Naive thymus-derived CD4-positive, alpha-beta T cell (primary cell): ENCODE measurements at regions not wholly inside any gene's neighbourhood (a gene's known extent, or its start where the extent isn't known, plus 50 kb on each side); places are given as distances from the start of the nearest gene placed in this dataset.
"Not testable (repeated sequence)": the region's sequence is repeated elsewhere in the genome, so short reads cannot be mapped to it uniquely, and the experiment has no call there.

Experiments used
- ATAC-seq: fragments of 150-1000 bp; cut with Tn5 transposase; 2 replicates; pipeline ENCODE4 v1.10.0; 2021; ENCODE audit warnings: mild to moderate bottlenecking, moderate library complexity
- CTCF ChIA-PET: fragments of 350-600 bp; sonication (Branson Sonifier 250); formaldehyde crosslinking; loops from one replicate; lab custom pipeline; 2021; ENCODE audit warnings: antibody characterized with exemption; lab: Charles Lee
- POLR2A ChIA-PET: fragments of 350-600 bp; sonication (Branson Sonifier 250); formaldehyde crosslinking; loops from one replicate; lab custom pipeline; 2021; ENCODE audit warnings: antibody characterized with exemption, inconsistent platforms; lab: Charles Lee
- DNase-seq, 9 donors: peaks; one replicate each; pipeline versions ENCODE4 v3.0.0 to v3.0.0-alpha.2; 2020 to 2022; ENCODE audit warnings: mixed read lengths in 1 of 9
- H3K27ac ChIP-seq: one replicate; pipeline ENCODE4 v1.7.0; 2013; ENCODE audit warnings: mild to moderate bottlenecking, low read depth, low read length, moderate library complexity
- H3K27me3 ChIP-seq, 2 donors: one replicate each; pipeline ENCODE4 v1.7.0; 2013; ENCODE audit warnings: low read length in 2 of 2, mild to moderate bottlenecking in 2 of 2, moderate library complexity in 2 of 2; ENCODE audit not compliant: control insufficient read depth in 2 of 2, insufficient read depth in 2 of 2
- H3K36me3 ChIP-seq, 3 experiments: 1 replicate in 2 of 3; 2 replicates in 1 of 3; pipeline ENCODE4 v1.7.0; 2013; ENCODE audit warnings: low read length in 3 of 3, mild to moderate bottlenecking in 3 of 3, moderate library complexity in 1 of 3; ENCODE audit not compliant: insufficient read depth in 3 of 3, control insufficient read depth in 2 of 3
- H3K4me1 ChIP-seq, 2 donors: one replicate each; pipeline ENCODE4 v1.7.0; 2013; ENCODE audit warnings: low read length in 2 of 2, mild to moderate bottlenecking in 2 of 2, moderate library complexity in 1 of 2; ENCODE audit not compliant: control insufficient read depth in 2 of 2, insufficient read depth in 2 of 2
- H3K4me3 ChIP-seq: 2 replicates; pipeline ENCODE4 v1.7.0; 2013; ENCODE audit warnings: mild to moderate bottlenecking, low read length
- H3K9me3 ChIP-seq, 3 experiments: 1 replicate in 2 of 3; 2 replicates in 1 of 3; pipeline ENCODE4 v1.7.0; 2013; ENCODE audit warnings: low read length in 3 of 3; ENCODE audit not compliant: control insufficient read depth in 2 of 3
- H3K27ac Mint-ChIP-seq, 9 donors: one replicate each; pipeline ENCODE4 v1.8.0; 2020 to 2022; ENCODE audit warnings: mixed read lengths in 9 of 9, mild to moderate bottlenecking in 8 of 9, moderate library complexity in 5 of 9, inconsistent platforms in 2 of 9
- H3K27me3 Mint-ChIP-seq, 5 donors: one replicate each; pipeline ENCODE4 v1.8.0; 2021 to 2022; ENCODE audit warnings: mixed read lengths in 5 of 5, mild to moderate bottlenecking in 1 of 5
- H3K36me3 Mint-ChIP-seq, 5 donors: one replicate each; pipeline ENCODE4 v1.8.0; 2020 to 2022; ENCODE audit warnings: mixed read lengths in 5 of 5, mild to moderate bottlenecking in 3 of 5, inconsistent platforms in 1 of 5
- H3K4me1 Mint-ChIP-seq, 7 donors: one replicate each; pipeline ENCODE4 v1.8.0; 2020 to 2022; ENCODE audit warnings: mixed read lengths in 7 of 7, mild to moderate bottlenecking in 3 of 7, inconsistent platforms in 1 of 7
- H3K4me3 Mint-ChIP-seq, 10 donors: one replicate each; pipeline ENCODE4 v1.8.0; 2020 to 2022; ENCODE audit warnings: mild to moderate bottlenecking in 10 of 10, mixed read lengths in 10 of 10, moderate library complexity in 6 of 10, inconsistent platforms in 2 of 10
- H3K9me3 Mint-ChIP-seq, 11 donors: one replicate each; pipeline ENCODE4 v1.8.0; 2020 to 2022; ENCODE audit warnings: mixed read lengths in 11 of 11, mild to moderate bottlenecking in 4 of 11, inconsistent platforms in 1 of 11, moderate library complexity in 1 of 11
- intact Hi-C, 2 donors: fragments of 100-400 bp; cut with micrococcal nuclease; formaldehyde crosslinking; loops; one replicate each; pipeline ENCODE4 v1.15.1; 2023

GRCh38 chr6:81962198-81962597 is 209.7 kb upstream of the TENT5A start:
- no peaks in the 10 kb centered on the region for H3K27me3 Mint-ChIP-seq

GRCh38 chr6:81950877-81951276 is 198.4 kb upstream of the TENT5A start:
- Mint-ChIP-seq H3K4me3 (no peak overlapping the region), H3K27ac (no peak overlapping the region), H3K36me3 (no peaks in the 10 kb centered on the region), H3K27me3 (peaks cover 0 to 5% (median 0%) of the 10 kb centered on the region in 5 donors), H3K4me1 (no peaks in the 10 kb centered on the region), H3K9me3 (peaks cover 0 to 5% (median 0%) of the 10 kb centered on the region in 11 donors)
- Histone ChIP-seq H3K27me3 (no peaks in the 10 kb centered on the region), H3K4me1 (no peaks in the 10 kb centered on the region), H3K9me3 (no peaks in the 10 kb centered on the region), H3K27ac (no peak overlapping the region), H3K4me3 (no peak overlapping the region), H3K36me3 (no peaks in the 10 kb centered on the region)
- POLR2A ChIA-PET = interaction anchor here (0.6 kb wide), 1 partner anchor 914 kb away, joined by 3 read pairs; no protein-coding TSS in a partner anchor
- intact Hi-C loops = no loop called here
- DNase-seq = no peak
- CTCF ChIA-PET = no interaction called here
- no peak for ATAC-seq

More at GRCh38 chr6:81962198-81962597, 209.7 kb upstream of the TENT5A start:
- no peaks in the 10 kb centered on the region for H3K9me3 ChIP-seq
- POLR2A ChIA-PET = no interaction called here
- CTCF ChIA-PET = no interaction called here
- H3K27ac ChIP-seq = no peak overlapping the region
- no peak overlapping the region for H3K4me3 Mint-ChIP-seq
- no peak for ATAC-seq
- intact Hi-C loops = no loop called here
- no peak overlapping the region for H3K4me3 ChIP-seq
- no peak for DNase-seq
- H3K27ac Mint-ChIP-seq = no peak overlapping the region
- no peaks in the 10 kb centered on the region for H3K36me3 ChIP-seq
- H3K36me3 Mint-ChIP-seq = no peaks in the 10 kb centered on the region
- H3K4me1 Mint-ChIP-seq = peaks cover 0 to 2% (median 0%) of the 10 kb centered on the region in 7 donors
- H3K9me3 Mint-ChIP-seq = peaks cover 0 to 13% (median 3%) of the 10 kb centered on the region in 11 donors
- H3K27me3 ChIP-seq = no peaks in the 10 kb centered on the region
- no peaks in the 10 kb centered on the region for H3K4me1 ChIP-seq

GRCh38 chr6:81948861-81949260 is 196.4 kb upstream of the TENT5A start:
- Histone ChIP-seq H3K27me3 (no peaks in the 10 kb centered on the region), H3K4me1 (no peaks in the 10 kb centered on the region), H3K27ac (no peak overlapping the region), H3K36me3 (no peaks in the 10 kb centered on the region), H3K9me3 (no peaks in the 10 kb centered on the region), H3K4me3 (no peak overlapping the region)
- Mint-ChIP-seq H3K9me3 (peaks cover 0 to 4% (median 2%) of the 10 kb centered on the region in 11 donors), H3K36me3 (no peaks in the 10 kb centered on the region), H3K27ac (no peak overlapping the region), H3K4me1 (no peaks in the 10 kb centered on the region), H3K27me3 (peaks cover 0 to 10% (median 0%) of the 10 kb centered on the region in 5 donors), H3K4me3 (no peak overlapping the region)
- intact Hi-C loops = no loop called here
- DNase-seq (no peak), ATAC-seq (no peak)
- POLR2A ChIA-PET = no interaction called here
- CTCF ChIA-PET = no interaction called here

GRCh38 chr6:81948196-81948595 is 195.7 kb upstream of the TENT5A start:
- CTCF ChIA-PET, DNase-seq: not testable (repeated sequence)

GRCh38 chr6:81944661-81945060 is 192.2 kb upstream of the TENT5A start:
- Histone ChIP-seq H3K9me3 (no peaks in the 10 kb centered on the region), H3K27me3 (no peaks in the 10 kb centered on the region), H3K4me1 (no peaks in the 10 kb centered on the region), H3K27ac (no peak overlapping the region), H3K4me3 (no peak overlapping the region), H3K36me3 (no peaks in the 10 kb centered on the region)
- Mint-ChIP-seq H3K4me1 (no peaks in the 10 kb centered on the region), H3K27me3 (peaks cover 0 to 10% (median 0%) of the 10 kb centered on the region in 5 donors), H3K4me3 (no peak overlapping the region), H3K36me3 (no peaks in the 10 kb centered on the region), H3K9me3 (peaks cover 0 to 6% (median 1%) of the 10 kb centered on the region in 11 donors), H3K27ac (no peak overlapping the region)
- no peak for DNase-seq
- CTCF ChIA-PET = no interaction called here
- intact Hi-C loops = no loop called here
- ATAC-seq = no peak
- POLR2A ChIA-PET = no interaction called here

More at GRCh38 chr6:81948196-81948595, 195.7 kb upstream of the TENT5A start:
- H3K27ac ChIP-seq, H3K4me3 ChIP-seq, H3K27ac Mint-ChIP-seq, H3K4me3 Mint-ChIP-seq, H3K27me3 ChIP-seq, intact Hi-C loops, H3K9me3 ChIP-seq, H3K36me3 Mint-ChIP-seq, H3K9me3 Mint-ChIP-seq, H3K36me3 ChIP-seq, H3K4me1 Mint-ChIP-seq, H3K4me1 ChIP-seq, ATAC-seq, POLR2A ChIA-PET: not testable (repeated sequence)
- H3K27me3 Mint-ChIP-seq = peaks cover 0 to 10% (median 0%) of the 10 kb centered on the region in 5 donors

GRCh38 chr6:81942842-81943241 is 190.4 kb upstream of the TENT5A start:
- H3K9me3 ChIP-seq, H3K27me3 ChIP-seq, CTCF ChIA-PET, H3K4me1 Mint-ChIP-seq, H3K4me3 Mint-ChIP-seq, ATAC-seq, H3K36me3 Mint-ChIP-seq, H3K4me1 ChIP-seq, H3K27ac Mint-ChIP-seq, H3K4me3 ChIP-seq, H3K9me3 Mint-ChIP-seq, H3K27ac ChIP-seq, POLR2A ChIA-PET, intact Hi-C loops, DNase-seq, H3K36me3 ChIP-seq: not testable (repeated sequence)
- peaks cover 0 to 10% (median 0%) of the 10 kb centered on the region in 5 donors for H3K27me3 Mint-ChIP-seq

- H3K27me3 Mint-ChIP-seq = peaks cover 0 to 5% (median 3%) of the 10 kb centered on the region in 5 donors
- H3K4me3 ChIP-seq = no peak overlapping the region
- H3K9me3 ChIP-seq = no peaks in the 10 kb centered on the region
- H3K27ac Mint-ChIP-seq = no peak overlapping the region
- DNase-seq (no peak), ATAC-seq (no peak)
- ChIA-PET CTCF (no interaction called here), POLR2A (interaction anchor here (0.6 kb wide), 1 partner anchor 142 kb away, joined by 3 read pairs; no protein-coding TSS in a partner anchor)
- H3K36me3 Mint-ChIP-seq = no peaks in the 10 kb centered on the region
- no peaks in the 10 kb centered on the region for H3K36me3 ChIP-seq
- peaks cover 0 to 6% (median 0%) of the 10 kb centered on the region in 11 donors for H3K9me3 Mint-ChIP-seq
- H3K27ac ChIP-seq = no peak overlapping the region
- intact Hi-C loops = no loop called here
- H3K27me3 ChIP-seq = no peaks in the 10 kb centered on the region
- no peaks in the 10 kb centered on the region for H3K4me1 Mint-ChIP-seq
- H3K4me3 Mint-ChIP-seq = no peak overlapping the region
- no peaks in the 10 kb centered on the region for H3K4me1 ChIP-seq
Measured at GRCh38 chr6:81942067-81942370, 189.5 kb upstream of the TENT5A start.
